Small intestine (tissue), 7 donors: ENCODE measurements at regions not wholly inside any gene's neighbourhood (a gene's known extent, or its start where the extent isn't known, plus 50 kb on each side); places are given as distances from the start of the nearest gene placed in this dataset.
"Not testable (repeated sequence)": the region's sequence is repeated elsewhere in the genome, so short reads cannot be mapped to it uniquely, and the experiment has no call there.

Experiments
- DNase-seq, 2 donors: peaks; one replicate each; pipeline versions ENCODE4 v3.0.0 to v3.0.0-alpha.2; 2013
- FAIRE-seq: peaks from 2 replicates; lab custom pipeline; 2012; peaks lifted over from hg19 to GRCh38; lab: Jason Lieb, UNC
- H3K27ac ChIP-seq, 3 donors: one replicate each; pipeline ENCODE4 v1.5.1; 2013; ENCODE audit warnings: low read length in 2 of 3, mild to moderate bottlenecking in 2 of 3, control low read depth in 1 of 3, inconsistent platforms in 1 of 3, low read depth in 1 of 3, moderate library complexity in 1 of 3
- H3K27me3 ChIP-seq, 3 donors: one replicate each; pipeline ENCODE4 v1.6.1; 2013; ENCODE audit warnings: low read length in 3 of 3, inconsistent platforms in 1 of 3; ENCODE audit not compliant: control insufficient read depth in 3 of 3, insufficient read depth in 3 of 3
- H3K36me3 ChIP-seq, 3 donors: one replicate each; pipeline ENCODE4 v1.6.1; 2013; ENCODE audit warnings: low read length in 3 of 3, inconsistent platforms in 1 of 3, low read depth in 1 of 3, mild to moderate bottlenecking in 1 of 3, moderate library complexity in 1 of 3; ENCODE audit not compliant: control insufficient read depth in 3 of 3, insufficient read depth in 2 of 3
- H3K4me1 ChIP-seq, 3 donors: one replicate each; pipeline ENCODE4 v1.6.1; 2013; ENCODE audit warnings: low read length in 2 of 3, inconsistent platforms in 1 of 3, low read depth in 1 of 3, mild to moderate bottlenecking in 1 of 3, moderate library complexity in 1 of 3; ENCODE audit not compliant: control insufficient read depth in 3 of 3, insufficient read depth in 2 of 3
- H3K4me3 ChIP-seq, 3 donors: one replicate each; pipeline ENCODE4 v1.5.1; 2013; ENCODE audit warnings: low read length in 3 of 3, control low read depth in 1 of 3, inconsistent platforms in 1 of 3, low read depth in 1 of 3, mild to moderate bottlenecking in 1 of 3, moderate library complexity in 1 of 3
- H3K9me3 ChIP-seq, 2 donors: one replicate each; pipeline ENCODE4 v1.6.1; 2013; ENCODE audit warnings: low read depth in 1 of 2, low read length in 1 of 2; ENCODE audit not compliant: control insufficient read depth in 2 of 2, insufficient read depth in 1 of 2
- WGBS, 3 donors: extraction: QIAGEN DNeasy Blood & Tissue Kit; methylation state at CpG; one replicate each; pipeline ENCODE4 v1.1.7; 2013; 5-methylcytosine and 5-hydroxymethylcytosine counted together
- donor health status: healthy with polysubstance abuse.
- donor health status: control.
- donor health status: control.
- donor health status: Bipolar disorder and iron deficiency.
- donor health status: healthy.

DNA sequence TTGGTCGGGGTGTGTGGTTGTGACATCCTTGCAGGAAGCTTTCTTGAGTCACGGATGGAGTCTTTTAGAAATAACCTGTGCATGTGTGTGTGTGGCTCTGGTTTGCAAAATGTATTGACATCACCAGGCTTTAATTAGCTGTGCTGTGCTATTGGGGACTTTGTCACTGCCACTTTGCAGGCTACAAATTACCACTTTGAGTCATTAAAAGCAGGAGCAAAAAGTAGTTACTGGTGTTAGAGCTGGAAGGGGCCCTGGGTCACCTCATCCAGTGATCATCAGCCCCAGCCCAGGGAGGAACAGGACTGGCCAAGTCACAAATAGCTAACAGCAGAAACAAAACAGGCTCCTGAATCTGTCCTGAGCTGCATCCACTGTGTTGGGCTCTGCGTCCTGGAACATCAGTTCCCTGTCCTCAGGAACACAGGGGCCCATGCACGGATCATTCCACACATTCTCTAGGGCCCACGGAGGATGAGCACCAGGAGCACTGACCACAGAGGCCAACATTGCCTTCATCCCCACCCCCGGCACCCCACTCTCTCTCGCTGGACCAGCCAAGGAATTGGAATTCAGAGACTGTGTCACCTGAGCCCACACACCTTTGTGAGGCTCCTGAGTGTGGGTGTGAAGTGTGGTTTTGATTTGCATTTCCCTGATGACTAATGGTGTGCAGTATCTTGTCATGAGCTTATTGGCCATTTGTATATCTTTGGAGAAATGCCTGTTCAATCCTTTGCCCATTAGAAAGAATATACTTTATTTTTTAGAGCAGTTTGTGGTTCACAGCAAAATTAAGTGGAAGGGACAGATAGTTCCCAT lies 280.1 kb upstream of the C1orf174 start:
- no peak overlapping the region for H3K4me3 ChIP-seq

DNA sequence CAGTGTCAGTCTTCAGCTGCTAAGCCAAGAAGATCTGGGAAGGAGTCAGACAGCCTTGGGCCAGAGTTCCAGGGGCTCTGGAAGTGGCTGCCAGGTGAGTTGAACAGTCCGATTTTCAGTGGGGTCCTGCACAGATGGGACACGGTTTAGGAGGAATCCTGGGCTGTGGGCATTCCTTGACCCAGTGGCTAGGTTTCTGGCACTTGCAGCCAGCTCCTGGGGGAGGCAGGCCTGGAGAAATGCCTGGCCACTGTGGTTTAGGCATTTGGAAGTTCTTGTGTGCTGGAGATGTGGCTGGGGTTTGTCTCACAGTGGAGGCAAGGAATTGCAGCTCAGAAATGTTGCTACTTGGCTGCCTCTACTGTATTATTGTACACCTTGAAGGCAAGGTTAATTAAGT lies 286.4 kb upstream of the C1orf174 start:
- not testable (repeated sequence) for H3K27me3 ChIP-seq, DNase-seq, H3K27ac ChIP-seq, H3K36me3 ChIP-seq, H3K4me3 ChIP-seq, H3K9me3 ChIP-seq, FAIRE-seq, H3K4me1 ChIP-seq
- 61 to 87% (median 71%) methylated on average over 2 of the region's 2 CpGs for WGBS, 3 donors

More for the DNA sequence above, 280.1 kb upstream of the C1orf174 start:
- Histone ChIP-seq H3K27ac (no peak overlapping the region), H3K27me3 (no peaks in the 10 kb centered on the region), H3K36me3 (no peaks in the 10 kb centered on the region), H3K9me3 (no peaks in the 10 kb centered on the region), H3K4me1 (no peaks in the 10 kb centered on the region)
- no peak for DNase-seq
- FAIRE-seq = no peak
- WGBS, 3 donors = 61 to 75% (median 68%) methylated on average over 7 of the region's 7 CpGs

DNA sequence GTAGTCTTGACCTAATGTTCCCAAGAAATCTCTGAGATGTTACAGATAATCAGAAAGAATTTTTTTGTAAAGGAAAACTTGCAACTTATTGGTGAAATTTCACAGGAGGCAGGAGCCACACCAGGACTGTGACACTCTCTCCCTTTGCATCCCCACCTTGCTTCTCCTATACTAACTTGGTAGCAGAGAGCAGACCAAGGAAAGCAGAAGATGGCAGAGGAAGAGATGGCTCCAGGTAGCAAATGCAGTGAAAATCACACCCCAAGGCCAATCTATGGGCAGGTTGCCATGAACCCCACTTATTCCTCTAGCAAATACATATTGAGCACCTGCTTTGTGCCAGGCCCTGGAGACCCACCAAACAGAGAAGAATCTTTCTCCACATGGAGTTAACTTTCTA lies 303.4 kb upstream of the C1orf174 start:
- Histone ChIP-seq H3K4me3 (no peak overlapping the region), H3K36me3 (no peaks in the 10 kb centered on the region), H3K4me1 (no peaks in the 10 kb centered on the region), H3K27me3 (no peaks in the 10 kb centered on the region), H3K27ac (no peak overlapping the region), H3K9me3 (peaks cover 0 to 5% of the 10 kb centered on the region in 2 donors)
- no peak for DNase-seq
- FAIRE-seq = no peak

DNA sequence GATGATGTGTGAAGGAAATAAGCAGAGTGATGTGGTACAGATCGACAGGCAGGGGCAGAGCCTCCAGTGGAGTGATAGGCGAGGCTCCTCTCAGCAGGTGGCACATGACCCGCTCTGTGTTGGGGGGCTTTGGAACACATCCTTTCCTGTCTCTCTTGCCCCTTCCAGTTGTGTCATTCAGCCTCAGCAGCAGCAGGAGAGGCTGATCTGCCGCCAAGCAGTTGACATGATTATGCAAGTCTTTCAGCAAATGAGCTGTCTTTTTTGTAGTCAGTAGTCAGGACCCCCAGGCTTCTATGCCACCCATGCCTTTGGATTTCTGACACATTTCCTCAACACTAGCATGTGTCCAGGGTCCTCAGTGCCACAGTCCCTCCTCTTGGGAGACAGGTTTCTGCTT lies 307.1 kb upstream of the C1orf174 start:
- FAIRE-seq = no peak
- WGBS, 3 donors = 76 to 81% (median 81%) methylated on average over 4 of the region's 4 CpGs
- Histone ChIP-seq H3K27ac (no peak overlapping the region), H3K9me3 (peaks cover 0 to 5% of the 10 kb centered on the region in 2 donors), H3K4me1 (no peaks in the 10 kb centered on the region), H3K4me3 (no peak overlapping the region), H3K27me3 (no peaks in the 10 kb centered on the region), H3K36me3 (no peaks in the 10 kb centered on the region)
- DNase-seq = no peak

DNA sequence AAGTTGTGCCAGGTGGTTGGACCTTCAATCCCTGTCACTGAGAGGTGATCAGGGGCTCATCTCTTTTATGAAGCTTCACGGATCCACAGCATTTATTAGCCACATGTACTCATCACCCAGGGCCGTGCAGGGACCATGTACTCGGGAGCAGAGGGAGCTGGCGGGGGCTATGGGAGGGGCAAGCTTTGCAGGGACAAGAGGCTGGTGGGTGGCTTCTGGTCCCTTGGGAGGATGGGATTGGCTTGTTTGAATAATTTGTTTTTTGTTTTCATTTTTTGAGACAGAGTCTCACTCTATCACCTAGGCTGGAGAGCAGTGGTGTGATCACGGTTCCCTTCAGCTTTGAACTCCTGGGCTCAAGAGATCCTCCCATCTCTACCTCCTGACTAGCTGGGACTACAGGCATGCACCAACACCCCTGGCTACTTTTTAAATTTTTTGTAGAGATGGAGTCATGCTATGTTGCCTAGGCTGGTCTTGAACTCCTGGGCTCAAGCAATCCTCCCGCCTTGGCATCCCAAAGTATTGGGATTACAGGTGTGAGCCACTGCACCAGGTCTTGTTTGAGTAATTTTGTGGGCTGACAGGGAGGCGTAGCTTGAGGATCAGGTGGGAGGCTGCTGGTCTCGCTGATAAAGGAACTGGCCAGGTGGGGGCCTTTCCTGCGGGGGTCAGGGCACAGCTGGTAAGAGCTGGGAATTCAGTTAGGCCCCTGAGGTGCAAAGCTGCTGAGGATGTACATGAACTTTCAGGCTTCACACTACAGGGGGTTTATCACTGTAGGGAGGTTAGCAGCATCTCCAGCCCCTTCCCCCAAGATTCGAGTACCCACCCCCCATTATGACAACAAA lies 308.0 kb upstream of the C1orf174 start:
- peaks cover 0 to 5% of the 10 kb centered on the region in 2 donors for H3K9me3 ChIP-seq
- H3K27me3 ChIP-seq = no peaks in the 10 kb centered on the region
- FAIRE-seq (no peak), DNase-seq (no peak)
- 74 to 82% (median 77%) methylated on average over 10 of the region's 10 CpGs for WGBS, 3 donors
- no peak overlapping the region for H3K27ac ChIP-seq
- no peak overlapping the region for H3K4me3 ChIP-seq
- H3K4me1 ChIP-seq = no peaks in the 10 kb centered on the region
- no peaks in the 10 kb centered on the region for H3K36me3 ChIP-seq

DNA sequence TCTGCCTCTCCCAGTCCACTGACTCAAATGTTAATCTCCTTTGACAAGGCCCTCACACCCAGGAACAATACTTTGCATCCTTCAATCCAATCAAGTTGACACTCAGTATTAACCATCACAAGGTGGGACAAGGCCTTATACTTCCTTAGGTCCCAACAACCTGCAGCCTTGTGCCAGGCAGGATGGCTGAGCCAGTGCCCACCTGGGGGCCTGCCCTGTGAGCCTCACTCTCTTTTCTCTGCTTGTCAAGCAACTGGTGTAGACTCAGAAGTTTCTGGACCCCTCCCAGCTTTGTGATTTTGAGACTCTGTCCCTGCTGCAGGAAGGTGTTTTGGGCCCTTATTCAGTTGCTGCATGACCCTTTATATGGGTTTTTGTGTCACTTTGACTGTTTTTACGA lies 310.0 kb upstream of the C1orf174 start:
- H3K27ac ChIP-seq = no peak overlapping the region
- 35 to 64% (median 55%) methylated on average over 1 of the region's 1 CpG for WGBS, 3 donors
- H3K9me3 ChIP-seq = peaks cover 0 to 5% of the 10 kb centered on the region in 2 donors
- H3K36me3 ChIP-seq = no peaks in the 10 kb centered on the region
- H3K27me3 ChIP-seq = no peaks in the 10 kb centered on the region
- H3K4me1 ChIP-seq = no peaks in the 10 kb centered on the region
- H3K4me3 ChIP-seq = no peak overlapping the region
- DNase-seq = no peak
- FAIRE-seq = no peak

DNA sequence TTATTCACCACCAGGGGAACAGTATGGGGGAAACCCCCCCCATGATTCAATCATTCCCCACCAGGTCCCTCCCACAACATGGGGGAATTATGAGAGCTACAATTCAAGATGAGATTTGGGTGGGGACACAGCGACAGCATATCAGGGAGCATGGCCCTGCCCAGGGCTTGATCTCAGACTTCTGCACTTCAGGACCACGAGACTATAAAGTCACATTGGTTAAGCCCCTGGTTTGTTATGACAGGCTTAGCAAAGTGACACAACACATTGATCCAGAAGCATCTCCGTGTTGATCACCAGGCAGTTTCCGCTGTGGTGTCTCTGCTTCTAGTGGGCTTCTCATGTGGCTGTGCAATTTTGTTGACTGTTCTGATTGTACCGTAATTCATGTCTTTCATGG lies 312.7 kb upstream of the C1orf174 start:
- DNase-seq (no peak), FAIRE-seq (no peak)
- Histone ChIP-seq H3K36me3 (no peaks in the 10 kb centered on the region), H3K27ac (no peak overlapping the region), H3K27me3 (no peaks in the 10 kb centered on the region), H3K4me1 (no peaks in the 10 kb centered on the region), H3K4me3 (no peak overlapping the region), H3K9me3 (no peaks in the 10 kb centered on the region)
- 79 to 83% (median 80%) methylated on average over 5 of the region's 5 CpGs for WGBS, 3 donors

DNA sequence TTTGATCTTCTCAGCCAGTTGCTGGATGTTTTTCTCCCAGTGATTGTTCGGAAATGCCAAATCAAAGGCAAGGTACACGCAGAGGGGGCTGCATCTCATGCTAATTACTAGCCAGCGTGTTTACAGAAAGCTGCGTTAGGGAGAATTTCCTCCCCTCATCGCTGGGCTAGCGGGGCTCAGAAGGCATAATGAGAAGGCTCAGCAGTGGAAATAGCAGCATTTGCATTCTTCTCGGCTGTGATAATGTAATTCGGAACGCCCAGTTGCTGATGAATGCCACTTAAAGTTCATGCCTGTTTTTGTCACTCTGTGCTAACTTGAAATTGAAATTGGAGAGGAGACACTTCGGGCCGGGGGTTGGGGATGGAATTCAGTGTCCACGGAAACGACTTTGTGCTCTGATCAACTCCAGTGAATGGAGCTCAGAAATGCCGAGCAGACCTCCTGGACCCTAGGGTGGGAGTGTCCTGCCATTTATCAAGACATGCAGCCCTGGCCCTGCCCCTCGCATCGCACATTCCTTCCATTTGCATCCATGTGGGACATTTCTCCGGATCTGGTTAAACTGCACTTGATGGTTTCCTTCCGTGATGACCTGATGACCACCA lies 313.4 kb upstream of the C1orf174 start:
- DNase-seq = no peak
- no peak for FAIRE-seq
- 47 to 56% (median 52%) methylated on average over 18 of the region's 18 CpGs for WGBS, 3 donors
- no peaks in the 10 kb centered on the region for H3K27me3 ChIP-seq
- no peaks in the 10 kb centered on the region for H3K9me3 ChIP-seq
- no peaks in the 10 kb centered on the region for H3K36me3 ChIP-seq
- no peak overlapping the region for H3K4me3 ChIP-seq
- H3K4me1 ChIP-seq = no peaks in the 10 kb centered on the region
- no peak overlapping the region for H3K27ac ChIP-seq
